Mesothelial cell of epicardium (in vitro differentiated cells): ENCODE measurements at regions not wholly inside any gene's neighbourhood (a gene's known extent, or its start where the extent isn't known, plus 50 kb on each side); places are given as distances from the start of the nearest gene placed in this dataset.

Source experiments
- DNase-seq, 2 experiments: peaks; one replicate each; pipeline ENCODE4 v3.0.0; 2021; ENCODE audit warnings: low spot score in 2 of 2; ENCODE audit not compliant: unreplicated experiment in 2 of 2
- H3K27ac Mint-ChIP-seq: 2 replicates; pipeline ENCODE4 v1.8.0; 2021; ENCODE audit warnings: mixed read lengths
- H3K27me3 Mint-ChIP-seq: 2 replicates; pipeline ENCODE4 v1.8.0; 2021; ENCODE audit warnings: low read depth, mixed read lengths
- H3K36me3 Mint-ChIP-seq: 2 replicates; pipeline ENCODE4 v1.8.0; 2021; ENCODE audit warnings: mixed read lengths
- H3K4me1 Mint-ChIP-seq: 2 replicates; pipeline ENCODE4 v1.8.0; 2021; ENCODE audit warnings: mixed read lengths
- H3K4me3 Mint-ChIP-seq: 2 replicates; pipeline ENCODE4 v1.8.0; 2021; ENCODE audit warnings: mild to moderate bottlenecking, moderate library complexity, mixed read lengths
- H3K9me3 Mint-ChIP-seq: 2 replicates; pipeline ENCODE4 v1.8.0; 2021; ENCODE audit warnings: mixed read lengths
- TF ChIP-seq, protein P1 (sequence below): fragments of 200-600 bp; sonication (generic); IDR thresholded peaks from one replicate; pipeline ENCODE4 v1.5.0; 2021; ENCODE audit warnings: antibody characterized with exemption; ENCODE audit not compliant: unreplicated experiment

DNA sequence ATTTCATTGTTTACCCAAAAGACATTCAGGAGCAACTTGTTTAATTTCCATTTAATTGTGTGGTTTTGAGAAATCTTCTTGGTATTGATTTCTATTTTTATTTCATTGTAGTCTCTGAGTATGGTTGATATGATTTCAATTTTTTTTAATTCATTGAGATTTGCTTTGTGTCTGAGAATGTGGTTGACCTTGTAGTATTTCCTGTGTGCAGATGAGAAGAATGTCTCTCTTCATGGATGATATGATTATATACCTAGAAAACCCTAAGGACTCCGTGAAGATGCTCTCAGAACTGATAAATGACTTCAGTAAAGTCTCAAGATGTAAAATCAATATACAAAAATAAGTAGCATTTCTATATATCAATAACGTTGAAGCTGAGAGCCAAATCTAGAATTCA is 202.4 kb upstream of the CDH9 start:
- peaks cover 34% of the 10 kb centered on the region for H3K9me3 Mint-ChIP-seq
- no peak overlapping the region for H3K4me3 Mint-ChIP-seq
- peaks cover 17% of the 10 kb centered on the region for H3K4me1 Mint-ChIP-seq
- no peak for DNase-seq
- H3K27ac Mint-ChIP-seq: peak overlapping the region; percentile 91
- peaks cover 9% of the 10 kb centered on the region for H3K27me3 Mint-ChIP-seq
- H3K36me3 Mint-ChIP-seq: peaks cover 16% of the 10 kb centered on the region
- TF ChIP-seq, protein P1, sequence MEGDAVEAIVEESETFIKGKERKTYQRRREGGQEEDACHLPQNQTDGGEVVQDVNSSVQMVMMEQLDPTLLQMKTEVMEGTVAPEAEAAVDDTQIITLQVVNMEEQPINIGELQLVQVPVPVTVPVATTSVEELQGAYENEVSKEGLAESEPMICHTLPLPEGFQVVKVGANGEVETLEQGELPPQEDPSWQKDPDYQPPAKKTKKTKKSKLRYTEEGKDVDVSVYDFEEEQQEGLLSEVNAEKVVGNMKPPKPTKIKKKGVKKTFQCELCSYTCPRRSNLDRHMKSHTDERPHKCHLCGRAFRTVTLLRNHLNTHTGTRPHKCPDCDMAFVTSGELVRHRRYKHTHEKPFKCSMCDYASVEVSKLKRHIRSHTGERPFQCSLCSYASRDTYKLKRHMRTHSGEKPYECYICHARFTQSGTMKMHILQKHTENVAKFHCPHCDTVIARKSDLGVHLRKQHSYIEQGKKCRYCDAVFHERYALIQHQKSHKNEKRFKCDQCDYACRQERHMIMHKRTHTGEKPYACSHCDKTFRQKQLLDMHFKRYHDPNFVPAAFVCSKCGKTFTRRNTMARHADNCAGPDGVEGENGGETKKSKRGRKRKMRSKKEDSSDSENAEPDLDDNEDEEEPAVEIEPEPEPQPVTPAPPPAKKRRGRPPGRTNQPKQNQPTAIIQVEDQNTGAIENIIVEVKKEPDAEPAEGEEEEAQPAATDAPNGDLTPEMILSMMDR: no peak

- TF ChIP-seq, protein P1: no peak
- H3K27me3 Mint-ChIP-seq: peaks cover 5% of the 10 kb centered on the region
- no peak for DNase-seq
These were observed 196.5 kb upstream of the CDH9 start for GRCh38 chr5:27234916-27235315.

DNA sequence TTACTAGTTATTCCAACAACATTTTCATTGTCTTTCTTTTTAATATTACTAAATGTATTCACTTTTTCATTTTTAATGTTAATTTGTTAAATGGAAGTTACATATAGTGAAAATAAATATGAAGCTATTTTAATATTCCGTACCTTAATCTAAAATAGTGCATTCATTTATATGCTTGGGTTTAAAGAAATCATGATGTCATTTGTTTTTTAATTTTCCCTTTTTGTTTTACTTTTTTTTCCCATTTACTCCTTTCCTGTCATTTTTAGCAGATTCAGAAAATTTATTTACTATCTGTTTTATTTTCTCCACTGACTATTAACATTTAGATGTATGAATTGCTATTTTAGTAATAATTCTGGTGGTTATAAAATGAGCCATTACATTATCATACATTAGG is 183.0 kb upstream of the CDH9 start:
- Mint-ChIP-seq H3K27ac (no peak overlapping the region), H3K27me3 (no peaks in the 10 kb centered on the region), H3K36me3 (peaks cover 2% of the 10 kb centered on the region), H3K4me3 (no peak overlapping the region), H3K9me3 (peaks cover 16% of the 10 kb centered on the region), H3K4me1 (no peaks in the 10 kb centered on the region)
- DNase-seq: no peak
- TF ChIP-seq, protein P1: no peak

More at GRCh38 chr5:27234916-27235315, 196.5 kb upstream of the CDH9 start:
- H3K4me1 Mint-ChIP-seq: no peaks in the 10 kb centered on the region
- no peak overlapping the region for H3K4me3 Mint-ChIP-seq
- H3K27ac Mint-ChIP-seq: no peak overlapping the region
- H3K9me3 Mint-ChIP-seq: peaks cover 17% of the 10 kb centered on the region
- H3K36me3 Mint-ChIP-seq: peaks cover 10% of the 10 kb centered on the region

DNA sequence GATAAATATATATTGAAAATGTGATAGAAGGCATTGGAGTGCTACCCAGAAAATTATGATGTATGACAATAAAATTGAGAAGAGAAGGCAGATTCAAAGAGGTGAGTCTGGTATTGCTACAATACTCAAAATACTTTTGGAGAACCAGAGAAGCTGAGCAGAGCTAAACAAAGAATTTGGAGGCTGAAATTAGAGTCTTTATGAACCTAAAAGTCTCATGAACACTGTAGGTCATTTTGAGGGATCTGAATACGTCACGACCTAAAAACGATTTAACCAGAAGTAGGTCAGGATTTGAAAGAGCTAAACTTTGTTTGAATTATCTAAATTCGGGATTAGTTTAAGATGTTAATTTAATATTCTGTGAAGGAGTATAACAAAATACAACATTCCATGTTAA is 182.4 kb upstream of the CDH9 start:
- Mint-ChIP-seq H3K27ac (no peak overlapping the region), H3K4me1 (peaks cover 2% of the 10 kb centered on the region), H3K4me3 (no peak overlapping the region), H3K9me3 (peaks cover 11% of the 10 kb centered on the region), H3K36me3 (peaks cover 2% of the 10 kb centered on the region), H3K27me3 (no peaks in the 10 kb centered on the region)
- TF ChIP-seq, protein P1: no peak
- DNase-seq: no peak

DNA sequence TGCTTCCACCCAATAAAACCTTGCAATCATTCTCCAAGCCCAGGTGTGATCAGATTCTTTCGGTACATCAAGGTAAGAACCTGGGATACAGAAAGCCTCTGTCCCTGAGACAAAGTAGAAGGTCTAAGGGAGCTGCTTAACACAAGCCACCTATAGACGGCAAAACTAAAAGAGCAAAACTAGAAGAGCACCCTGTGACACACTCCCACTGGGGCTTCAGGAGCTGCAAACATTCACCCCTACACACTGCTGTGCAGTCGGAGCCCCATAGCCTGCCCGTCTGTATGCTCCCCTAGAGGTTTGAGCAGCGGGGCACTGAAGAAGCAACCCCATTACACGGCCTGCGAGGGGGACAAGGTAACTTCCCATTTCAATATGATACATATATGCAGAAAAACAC is 179.6 kb upstream of the CDH9 start:
- Mint-ChIP-seq H3K4me1 (peaks cover 8% of the 10 kb centered on the region), H3K27ac (no peak overlapping the region), H3K36me3 (peaks cover 2% of the 10 kb centered on the region), H3K9me3 (peaks cover 8% of the 10 kb centered on the region), H3K4me3 (no peak overlapping the region), H3K27me3 (no peaks in the 10 kb centered on the region)
- no peak for DNase-seq
- TF ChIP-seq, protein P1: no peak
